ENCODE measurements at regions not wholly inside any gene's neighbourhood (a gene's known extent, or its start where the extent isn't known, plus 50 kb on each side); places are given as distances from the start of the nearest gene placed in this dataset.

DNA sequence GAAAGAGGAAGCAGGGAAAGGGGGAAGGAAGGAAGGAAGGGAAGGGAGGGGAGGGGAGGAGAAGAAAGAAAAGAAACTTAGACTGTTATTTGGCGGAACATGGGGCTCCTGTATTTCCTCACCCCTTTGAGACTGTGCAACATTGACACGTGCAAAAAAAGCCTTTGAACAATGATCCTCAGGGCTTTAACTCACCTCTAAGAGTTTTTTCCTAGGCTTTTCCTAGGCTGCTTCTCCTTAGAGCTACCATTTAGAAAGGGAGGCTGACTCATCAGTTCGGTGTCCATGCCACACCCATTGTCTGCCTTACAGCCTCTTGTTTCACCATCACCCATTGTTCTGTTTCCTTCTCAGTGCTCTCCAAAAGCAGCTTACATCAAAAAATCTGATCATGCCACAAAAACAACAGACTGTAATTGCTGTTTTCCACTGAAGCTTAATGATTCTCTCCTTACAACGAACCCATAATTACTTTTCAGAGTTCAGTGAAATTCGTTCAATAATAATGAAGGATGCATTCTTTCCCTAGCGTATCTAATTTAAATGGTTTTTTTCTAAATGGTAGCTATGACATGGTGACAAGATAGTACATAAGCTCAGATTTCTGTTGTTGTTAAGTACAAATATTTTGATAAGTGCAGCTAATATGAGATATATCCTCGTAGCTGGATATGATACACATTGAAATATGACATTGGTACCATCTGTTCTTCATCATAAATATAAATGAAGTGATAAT, 90.8 kb downstream of the PRLHR start:
- Histone ChIP-seq H3K36me3 (ENCODE audit: control insufficient read depth in 4 of 4, insufficient read depth in 3 of 4, low read depth in 1 of 4, low read length in 3 of 4) (no peaks in the 10 kb centered on the region), H3K27ac (ENCODE audit: low read depth in 1 of 2, low read length in 2 of 2) (no peak overlapping the region), H3K9ac (ENCODE audit: low read depth in 1 of 2, low read length in 2 of 2) (no peak overlapping the region), H3K4me3 (ENCODE audit: low read depth in 1 of 3, low read length in 3 of 3) (no peak overlapping the region), H3K27me3 (ENCODE audit: control insufficient read depth in 4 of 4, insufficient read depth in 4 of 4, low read length in 3 of 4) (no peaks in the 10 kb centered on the region), H3K4me1 (ENCODE audit: control insufficient read depth in 4 of 4, insufficient read depth in 4 of 4, low read length in 3 of 4) (no peaks in the 10 kb centered on the region), H3K9me3 (ENCODE audit: control insufficient read depth in 4 of 4, low read length in 3 of 4) (no peaks in the 10 kb centered on the region)
- TF ChIP-seq EGR1 (IDR thresholded peaks at IDR 0.05; ENCODE audit: low read depth in 2 of 2) (no peak), NR2F2 (IDR thresholded peaks at IDR 0.05) (no peak), JUND (IDR thresholded peaks at IDR 0.05) (no peak), HNF4G (IDR thresholded peaks at IDR 0.05) (no peak), RXRA (IDR thresholded peaks at IDR 0.05) (no peak), GABPA (IDR thresholded peaks at IDR 0.05 in 1 of 2, conservative IDR thresholded peaks at IDR 0.05 in 1 of 2) (no peak), YY1 (IDR thresholded peaks at IDR 0.05) (no peak), TAF1 (conservative IDR thresholded peaks at IDR 0.05) (no peak)
- TF ChIP-seq, protein P1, sequence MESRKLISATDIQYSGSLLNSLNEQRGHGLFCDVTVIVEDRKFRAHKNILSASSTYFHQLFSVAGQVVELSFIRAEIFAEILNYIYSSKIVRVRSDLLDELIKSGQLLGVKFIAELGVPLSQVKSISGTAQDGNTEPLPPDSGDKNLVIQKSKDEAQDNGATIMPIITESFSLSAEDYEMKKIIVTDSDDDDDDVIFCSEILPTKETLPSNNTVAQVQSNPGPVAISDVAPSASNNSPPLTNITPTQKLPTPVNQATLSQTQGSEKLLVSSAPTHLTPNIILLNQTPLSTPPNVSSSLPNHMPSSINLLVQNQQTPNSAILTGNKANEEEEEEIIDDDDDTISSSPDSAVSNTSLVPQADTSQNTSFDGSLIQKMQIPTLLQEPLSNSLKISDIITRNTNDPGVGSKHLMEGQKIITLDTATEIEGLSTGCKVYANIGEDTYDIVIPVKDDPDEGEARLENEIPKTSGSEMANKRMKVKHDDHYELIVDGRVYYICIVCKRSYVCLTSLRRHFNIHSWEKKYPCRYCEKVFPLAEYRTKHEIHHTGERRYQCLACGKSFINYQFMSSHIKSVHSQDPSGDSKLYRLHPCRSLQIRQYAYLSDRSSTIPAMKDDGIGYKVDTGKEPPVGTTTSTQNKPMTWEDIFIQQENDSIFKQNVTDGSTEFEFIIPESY (IDR thresholded peaks at IDR 0.05): no peak
- TF ChIP-seq, protein P2, sequence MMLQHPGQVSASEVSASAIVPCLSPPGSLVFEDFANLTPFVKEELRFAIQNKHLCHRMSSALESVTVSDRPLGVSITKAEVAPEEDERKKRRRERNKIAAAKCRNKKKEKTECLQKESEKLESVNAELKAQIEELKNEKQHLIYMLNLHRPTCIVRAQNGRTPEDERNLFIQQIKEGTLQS (IDR thresholded peaks at IDR 0.05): no peak
- TF ChIP-seq, protein P3, sequence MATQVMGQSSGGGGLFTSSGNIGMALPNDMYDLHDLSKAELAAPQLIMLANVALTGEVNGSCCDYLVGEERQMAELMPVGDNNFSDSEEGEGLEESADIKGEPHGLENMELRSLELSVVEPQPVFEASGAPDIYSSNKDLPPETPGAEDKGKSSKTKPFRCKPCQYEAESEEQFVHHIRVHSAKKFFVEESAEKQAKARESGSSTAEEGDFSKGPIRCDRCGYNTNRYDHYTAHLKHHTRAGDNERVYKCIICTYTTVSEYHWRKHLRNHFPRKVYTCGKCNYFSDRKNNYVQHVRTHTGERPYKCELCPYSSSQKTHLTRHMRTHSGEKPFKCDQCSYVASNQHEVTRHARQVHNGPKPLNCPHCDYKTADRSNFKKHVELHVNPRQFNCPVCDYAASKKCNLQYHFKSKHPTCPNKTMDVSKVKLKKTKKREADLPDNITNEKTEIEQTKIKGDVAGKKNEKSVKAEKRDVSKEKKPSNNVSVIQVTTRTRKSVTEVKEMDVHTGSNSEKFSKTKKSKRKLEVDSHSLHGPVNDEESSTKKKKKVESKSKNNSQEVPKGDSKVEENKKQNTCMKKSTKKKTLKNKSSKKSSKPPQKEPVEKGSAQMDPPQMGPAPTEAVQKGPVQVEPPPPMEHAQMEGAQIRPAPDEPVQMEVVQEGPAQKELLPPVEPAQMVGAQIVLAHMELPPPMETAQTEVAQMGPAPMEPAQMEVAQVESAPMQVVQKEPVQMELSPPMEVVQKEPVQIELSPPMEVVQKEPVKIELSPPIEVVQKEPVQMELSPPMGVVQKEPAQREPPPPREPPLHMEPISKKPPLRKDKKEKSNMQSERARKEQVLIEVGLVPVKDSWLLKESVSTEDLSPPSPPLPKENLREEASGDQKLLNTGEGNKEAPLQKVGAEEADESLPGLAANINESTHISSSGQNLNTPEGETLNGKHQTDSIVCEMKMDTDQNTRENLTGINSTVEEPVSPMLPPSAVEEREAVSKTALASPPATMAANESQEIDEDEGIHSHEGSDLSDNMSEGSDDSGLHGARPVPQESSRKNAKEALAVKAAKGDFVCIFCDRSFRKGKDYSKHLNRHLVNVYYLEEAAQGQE (IDR thresholded peaks at IDR 0.05): no peak
- WGBS: 62% methylated on average over 7 of the region's 7 CpGs
- no peak for DNase-seq (ENCODE audit: low spot score)

DNA sequence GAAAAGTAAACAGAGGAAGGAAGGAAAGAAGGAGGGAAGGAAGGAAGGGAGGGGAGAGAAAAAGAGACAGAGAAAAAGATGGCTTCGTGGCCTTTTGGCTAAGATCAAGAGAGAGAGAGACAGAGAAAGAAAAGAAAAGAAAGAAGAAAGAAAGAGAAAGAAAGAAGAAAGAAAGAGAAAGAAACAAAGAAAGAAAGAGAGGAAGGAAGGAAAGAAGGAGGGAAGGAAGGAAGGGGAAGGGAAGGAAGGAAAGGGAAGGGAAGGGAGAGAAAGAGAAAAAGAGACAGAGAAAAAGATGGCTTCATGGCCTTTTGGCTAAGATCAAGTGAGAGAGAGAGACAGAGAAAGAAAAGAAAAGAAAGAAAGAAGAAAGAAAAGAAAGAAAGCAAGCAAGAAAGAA, 91.4 kb downstream of the PRLHR start:
- 65% methylated on average over 1 of the region's 1 CpG for WGBS
- no peak for DNase-seq (ENCODE audit: low spot score)
- Histone ChIP-seq H3K36me3 (ENCODE audit: control insufficient read depth in 4 of 4, insufficient read depth in 3 of 4, low read depth in 1 of 4, low read length in 3 of 4) (no peaks in the 10 kb centered on the region), H3K27ac (ENCODE audit: low read depth in 1 of 2, low read length in 2 of 2) (no peak overlapping the region), H3K9me3 (ENCODE audit: control insufficient read depth in 4 of 4, low read length in 3 of 4) (no peaks in the 10 kb centered on the region), H3K4me1 (ENCODE audit: control insufficient read depth in 4 of 4, insufficient read depth in 4 of 4, low read length in 3 of 4) (no peaks in the 10 kb centered on the region), H3K27me3 (ENCODE audit: control insufficient read depth in 4 of 4, insufficient read depth in 4 of 4, low read length in 3 of 4) (no peaks in the 10 kb centered on the region), H3K4me3 (ENCODE audit: low read depth in 1 of 3, low read length in 3 of 3) (no peak overlapping the region), H3K9ac (ENCODE audit: low read depth in 1 of 2, low read length in 2 of 2) (no peak overlapping the region)
- no peak for TF ChIP-seq NR2F2 (IDR thresholded peaks at IDR 0.05)
- TF ChIP-seq, protein P4, sequence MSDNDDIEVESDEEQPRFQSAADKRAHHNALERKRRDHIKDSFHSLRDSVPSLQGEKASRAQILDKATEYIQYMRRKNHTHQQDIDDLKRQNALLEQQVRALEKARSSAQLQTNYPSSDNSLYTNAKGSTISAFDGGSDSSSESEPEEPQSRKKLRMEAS (IDR thresholded peaks at IDR 0.05): no peak
- TF ChIP-seq GABPA (IDR thresholded peaks at IDR 0.05 in 1 of 2, conservative IDR thresholded peaks at IDR 0.05 in 1 of 2): no peak
- no peak for TF ChIP-seq TAF1 (conservative IDR thresholded peaks at IDR 0.05)
- TF ChIP-seq FOXA2 (IDR thresholded peaks at IDR 0.05): no peak
- TF ChIP-seq, protein P3 (IDR thresholded peaks at IDR 0.05): no peak
- TF ChIP-seq EGR1 (IDR thresholded peaks at IDR 0.05; ENCODE audit: low read depth in 2 of 2): no peak
- TF ChIP-seq, protein P1 (IDR thresholded peaks at IDR 0.05): no peak
